Breast epithelium (tissue), 4 donors: ENCODE measurements at regions not wholly inside any gene's neighbourhood (a gene's known extent, or its start where the extent isn't known, plus 50 kb on each side); places are given as distances from the start of the nearest gene placed in this dataset.

Source experiments
- DNase-seq, 2 donors: peaks; one replicate each; pipeline ENCODE4 v3.0.0-alpha.2; 2019; ENCODE audit warnings: low spot score in 2 of 2
- H3K27ac ChIP-seq, 2 donors: fragments of 200-600 bp; sonication (generic) in 1 of 2; one replicate each; pipeline ENCODE4 v1.5.1; 2016 to 2019; ENCODE audit warnings: mild to moderate bottlenecking in 1 of 2
- H3K27me3 ChIP-seq, 2 donors: fragments of 200-600 bp; sonication (generic) in 1 of 2; one replicate each; pipeline versions ENCODE4 v1.5.1 to v1.6.0; 2017 to 2019; ENCODE audit warnings: control low read depth in 1 of 2, mild to moderate bottlenecking in 1 of 2
- H3K36me3 ChIP-seq: fragments of 200-600 bp; one replicate; pipeline ENCODE4 v1.5.1; 2019
- H3K4me1 ChIP-seq, 2 donors: fragments of 200-600 bp; sonication (generic); one replicate each; pipeline ENCODE4 v1.5.1; 2016 to 2019; ENCODE audit warnings: control low read depth in 1 of 2
- H3K4me3 ChIP-seq, 3 donors: fragments of 200-600 bp; sonication (generic); 1 replicate in 2 of 3; 2 replicates in 1 of 3; pipeline ENCODE4 v1.5.1; 2016 to 2019; ENCODE audit warnings: mild to moderate bottlenecking in 3 of 3, moderate library complexity in 2 of 3
- H3K9me3 ChIP-seq, 2 donors: fragments of 200-600 bp; sonication (generic) in 1 of 2; one replicate each; pipeline ENCODE4 v1.5.1; 2016 to 2019; ENCODE audit warnings: control low read depth in 1 of 2
- POLR2A ChIP-seq: fragments of 450-650 bp; IDR thresholded peaks from one replicate; pipeline ENCODE4 v1.6.1; 2016; ENCODE audit warnings: antibody characterized with exemption, mild to moderate bottlenecking, moderate library complexity
- POLR2AphosphoS5 ChIP-seq, 3 donors: sonication (generic); formaldehyde crosslinking; IDR thresholded peaks; one replicate each; pipeline ENCODE4 v1.6.1; 2017; ENCODE audit warnings: antibody characterized with exemption in 3 of 3
- intact Hi-C: fragments of 100-400 bp; cut with DNase I; formaldehyde crosslinking; loops from one replicate; pipeline ENCODE4 v1.15.1; 2023; ENCODE audit warnings: low total_unique reads
- TF ChIP-seq, protein P1 (sequence below), 3 donors: fragments of 450-650 bp; IDR thresholded peaks; one replicate each; pipeline ENCODE4 v1.5.1; 2016 to 2017; ENCODE audit warnings: antibody characterized with exemption in 3 of 3, mild to moderate bottlenecking in 3 of 3, moderate library complexity in 3 of 3

DNA sequence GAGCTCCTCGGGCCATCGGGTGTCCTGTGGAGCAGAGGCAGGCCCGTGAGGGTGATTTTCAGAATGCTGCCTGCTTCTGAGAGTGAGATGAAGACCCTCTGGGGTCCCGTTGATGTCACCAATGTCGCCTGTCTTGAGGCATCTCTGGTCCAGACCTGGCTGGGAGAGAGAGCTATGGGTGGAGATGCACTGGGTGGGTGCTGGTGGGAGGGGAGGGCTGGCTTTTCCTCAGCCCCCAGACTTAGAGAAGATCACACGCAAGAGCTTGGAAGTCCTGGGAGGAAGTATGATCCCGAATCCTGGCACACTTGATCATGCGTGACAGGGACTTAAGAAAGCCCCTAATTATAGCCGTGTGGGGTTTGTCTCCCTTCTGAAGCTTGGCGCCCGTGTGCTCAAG is 103.2 kb upstream of the CD93 start:
- Histone ChIP-seq H3K27ac (no peak overlapping the region), H3K27me3 (peaks cover 0 to 8% of the 10 kb centered on the region in 2 donors), H3K4me3 (no peak overlapping the region), H3K9me3 (no peaks in the 10 kb centered on the region), H3K4me1 (no peaks in the 10 kb centered on the region), H3K36me3 (no peaks in the 10 kb centered on the region)
- DNase-seq: no peak
- intact Hi-C loops: no loop called here
- TF ChIP-seq, protein P1, sequence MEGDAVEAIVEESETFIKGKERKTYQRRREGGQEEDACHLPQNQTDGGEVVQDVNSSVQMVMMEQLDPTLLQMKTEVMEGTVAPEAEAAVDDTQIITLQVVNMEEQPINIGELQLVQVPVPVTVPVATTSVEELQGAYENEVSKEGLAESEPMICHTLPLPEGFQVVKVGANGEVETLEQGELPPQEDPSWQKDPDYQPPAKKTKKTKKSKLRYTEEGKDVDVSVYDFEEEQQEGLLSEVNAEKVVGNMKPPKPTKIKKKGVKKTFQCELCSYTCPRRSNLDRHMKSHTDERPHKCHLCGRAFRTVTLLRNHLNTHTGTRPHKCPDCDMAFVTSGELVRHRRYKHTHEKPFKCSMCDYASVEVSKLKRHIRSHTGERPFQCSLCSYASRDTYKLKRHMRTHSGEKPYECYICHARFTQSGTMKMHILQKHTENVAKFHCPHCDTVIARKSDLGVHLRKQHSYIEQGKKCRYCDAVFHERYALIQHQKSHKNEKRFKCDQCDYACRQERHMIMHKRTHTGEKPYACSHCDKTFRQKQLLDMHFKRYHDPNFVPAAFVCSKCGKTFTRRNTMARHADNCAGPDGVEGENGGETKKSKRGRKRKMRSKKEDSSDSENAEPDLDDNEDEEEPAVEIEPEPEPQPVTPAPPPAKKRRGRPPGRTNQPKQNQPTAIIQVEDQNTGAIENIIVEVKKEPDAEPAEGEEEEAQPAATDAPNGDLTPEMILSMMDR (IDR thresholded peaks at IDR 0.05): no peak
- TF ChIP-seq POLR2A (no peak), POLR2AphosphoS5 (IDR thresholded peaks at IDR 0.05) (no peak)

DNA sequence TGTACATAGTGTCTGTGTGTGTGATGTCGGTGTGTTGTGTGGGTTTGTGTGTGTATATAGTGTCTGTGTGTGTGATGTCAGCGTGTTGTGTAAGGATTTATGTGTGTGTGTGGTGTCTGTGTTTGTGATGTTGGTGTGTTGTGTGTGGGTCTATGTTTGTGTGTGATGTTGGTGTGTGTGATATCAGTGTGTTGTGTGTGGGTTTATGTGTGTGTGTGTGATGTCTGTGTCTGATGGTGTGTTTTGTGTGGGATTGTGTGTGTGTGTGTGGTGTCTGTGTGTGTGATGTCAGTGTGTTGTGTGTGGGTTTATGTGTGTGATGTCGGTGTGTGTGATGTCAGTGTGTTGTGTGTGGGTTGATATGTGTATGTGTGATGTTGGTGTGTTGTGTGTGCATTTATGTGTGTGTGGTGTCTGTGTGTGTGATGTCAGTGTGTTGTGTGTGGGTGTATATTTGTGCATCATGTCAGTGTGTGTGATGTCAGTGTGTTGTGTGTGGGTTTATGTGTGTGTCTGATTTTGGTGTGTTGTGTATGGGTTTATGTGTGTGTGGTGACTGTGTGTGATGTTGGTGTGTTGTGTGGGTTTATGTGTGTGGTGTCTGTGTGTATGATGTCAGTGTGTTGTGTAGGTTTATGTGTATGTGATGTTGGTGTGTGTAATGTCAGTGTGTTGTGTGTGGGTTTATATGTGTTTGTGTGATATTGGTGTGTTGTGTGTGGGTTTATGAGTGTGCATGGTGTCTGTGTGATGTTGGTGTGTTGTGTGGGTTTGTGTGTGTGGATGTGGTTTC is 102.4 kb upstream of the CD93 start:
- no peak for DNase-seq
- Histone ChIP-seq H3K4me3 (no peak overlapping the region), H3K36me3 (no peaks in the 10 kb centered on the region), H3K27me3 (peaks cover 0 to 8% of the 10 kb centered on the region in 2 donors), H3K4me1 (no peaks in the 10 kb centered on the region), H3K9me3 (no peaks in the 10 kb centered on the region), H3K27ac (no peak overlapping the region)
- intact Hi-C loops: no loop called here
- TF ChIP-seq POLR2AphosphoS5 (IDR thresholded peaks at IDR 0.05) (no peak), POLR2A (no peak)
- TF ChIP-seq, protein P1 (IDR thresholded peaks at IDR 0.05): no peak

DNA sequence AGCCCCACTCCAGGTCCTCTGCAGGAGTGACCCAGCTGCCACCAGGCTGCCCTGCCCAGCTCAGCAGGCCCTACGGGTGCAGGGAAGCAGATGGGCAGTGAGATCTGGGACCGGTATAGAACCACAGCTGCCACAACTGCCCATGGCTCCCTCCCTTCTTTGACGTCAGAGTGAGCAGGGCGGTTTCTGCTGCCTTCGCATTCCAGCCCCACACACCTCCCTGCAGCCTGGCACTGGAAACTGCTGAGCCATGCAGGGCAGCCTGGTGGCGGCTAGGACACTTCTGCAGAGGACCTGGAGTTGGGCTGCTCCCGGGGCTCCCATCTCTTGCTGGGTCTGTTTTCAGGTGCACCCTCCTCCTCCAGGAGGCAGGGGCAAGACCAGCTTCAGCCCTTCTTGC is 101.6 kb upstream of the CD93 start:
- no peaks in the 10 kb centered on the region for H3K36me3 ChIP-seq
- H3K9me3 ChIP-seq: no peaks in the 10 kb centered on the region
- no peak overlapping the region for H3K4me3 ChIP-seq
- no peak for DNase-seq
- H3K27ac ChIP-seq: no peak overlapping the region
- intact Hi-C loops: no loop called here
- peaks cover 0 to 8% of the 10 kb centered on the region in 2 donors for H3K27me3 ChIP-seq
- TF ChIP-seq, protein P1 (IDR thresholded peaks at IDR 0.05): no peak
- no peak for TF ChIP-seq POLR2AphosphoS5 (IDR thresholded peaks at IDR 0.05)
- no peak for TF ChIP-seq POLR2A
- no peaks in the 10 kb centered on the region for H3K4me1 ChIP-seq

DNA sequence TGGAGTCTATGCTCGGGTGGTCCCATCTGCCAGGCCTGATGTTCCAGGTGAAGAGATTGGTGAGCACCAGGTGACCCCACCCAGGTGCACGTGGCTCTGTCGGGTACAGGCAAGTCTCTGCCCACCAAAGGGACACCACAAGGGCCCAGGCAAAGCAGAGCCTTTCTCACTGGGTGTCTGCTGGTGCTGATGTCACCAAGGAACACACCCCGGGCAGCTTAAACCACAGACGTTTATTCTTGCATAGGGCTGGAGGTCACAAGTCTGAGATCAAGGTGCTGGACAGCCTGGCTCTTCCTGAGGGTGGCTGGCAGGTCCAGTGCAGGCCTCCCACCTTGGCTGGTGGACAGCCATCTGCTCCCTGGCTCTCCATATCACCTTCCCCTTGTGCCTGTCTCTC is 100.7 kb upstream of the CD93 start:
- H3K4me1 ChIP-seq: no peaks in the 10 kb centered on the region
- H3K27ac ChIP-seq: no peak overlapping the region
- H3K27me3 ChIP-seq: peaks cover 0 to 8% of the 10 kb centered on the region in 2 donors
- TF ChIP-seq POLR2A (no peak), POLR2AphosphoS5 (IDR thresholded peaks at IDR 0.05) (no peak)
- TF ChIP-seq, protein P1 (IDR thresholded peaks at IDR 0.05): no peak
- H3K4me3 ChIP-seq: no peak overlapping the region
- intact Hi-C loops: no loop called here
- no peaks in the 10 kb centered on the region for H3K9me3 ChIP-seq
- no peaks in the 10 kb centered on the region for H3K36me3 ChIP-seq
- no peak for DNase-seq

DNA sequence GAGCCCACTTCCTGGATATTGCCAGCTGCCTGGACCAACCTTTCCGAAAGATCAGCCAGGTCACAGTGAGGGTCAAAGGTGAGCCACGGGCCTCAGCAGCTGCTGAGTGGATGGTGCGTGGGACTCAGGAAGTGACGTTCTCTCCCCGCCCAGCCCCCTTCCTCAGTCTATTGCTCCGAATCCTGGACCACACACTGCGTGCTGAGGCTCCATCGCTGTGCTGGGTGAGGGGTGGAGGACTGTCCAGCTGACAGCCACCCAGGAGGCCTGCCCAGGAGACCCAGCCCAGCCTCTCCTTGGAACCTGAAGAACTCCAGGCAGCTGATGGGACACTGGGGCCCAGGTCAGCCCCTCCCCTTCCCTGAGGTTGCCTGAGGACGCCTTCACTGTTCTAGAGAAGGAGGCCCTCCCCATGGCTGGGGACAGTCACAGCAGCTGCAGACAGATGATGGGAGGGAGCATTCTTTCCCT is 94.4 kb upstream of the CD93 start:
- Histone ChIP-seq H3K4me3 (no peak overlapping the region), H3K27ac (peak overlapping the region in 1 of 2 donors; percentile 71), H3K36me3 (no peaks in the 10 kb centered on the region), H3K27me3 (no peaks in the 10 kb centered on the region), H3K4me1 (no peaks in the 10 kb centered on the region), H3K9me3 (peaks cover 0 to 5% of the 10 kb centered on the region in 2 donors)
- TF ChIP-seq, protein P1 (IDR thresholded peaks at IDR 0.05): no peak
- TF ChIP-seq POLR2A (no peak), POLR2AphosphoS5 (IDR thresholded peaks at IDR 0.05) (no peak)
- DNase-seq: no peak
- intact Hi-C loops: no loop called here
